GM21576 (cell line): ENCODE measurements at regions not wholly inside any gene's neighbourhood (a gene's known extent, or its start where the extent isn't known, plus 50 kb on each side); places are given as distances from the start of the nearest gene placed in this dataset.
"Not testable (repeated sequence)": the region's sequence is repeated elsewhere in the genome, so short reads cannot be mapped to it uniquely, and the experiment has no call there.

Experiments used
- ATAC-seq: cut with Tn5 transposase; IDR thresholded peaks from one replicate; pipeline ENCODE4 v1.9.1; 2021; ENCODE audit warnings: mild to moderate bottlenecking, moderate library complexity; ENCODE audit not compliant: unreplicated experiment

DNA sequence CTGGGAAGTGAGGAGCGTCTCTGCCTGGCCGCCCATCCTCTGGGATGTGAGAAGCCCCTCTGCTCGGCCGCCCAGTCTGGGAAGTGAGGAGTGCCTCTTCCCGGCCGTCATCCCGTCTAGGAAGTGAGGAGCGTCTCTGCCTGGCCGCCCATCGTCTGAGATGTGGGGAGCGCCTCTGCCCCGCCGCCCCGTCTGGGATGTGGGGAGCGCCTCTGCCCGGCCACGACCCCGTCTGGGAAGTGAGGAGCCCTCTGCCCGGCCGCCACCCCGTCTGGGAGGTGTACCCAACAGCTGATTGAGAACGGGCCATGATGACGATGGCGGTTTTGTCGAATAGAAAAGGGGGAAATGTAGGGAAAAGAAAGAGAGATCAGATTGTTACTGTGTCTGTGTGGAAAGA lies 173.9 kb upstream of the PRSS1 start:
- not testable (repeated sequence) for ATAC-seq

DNA sequence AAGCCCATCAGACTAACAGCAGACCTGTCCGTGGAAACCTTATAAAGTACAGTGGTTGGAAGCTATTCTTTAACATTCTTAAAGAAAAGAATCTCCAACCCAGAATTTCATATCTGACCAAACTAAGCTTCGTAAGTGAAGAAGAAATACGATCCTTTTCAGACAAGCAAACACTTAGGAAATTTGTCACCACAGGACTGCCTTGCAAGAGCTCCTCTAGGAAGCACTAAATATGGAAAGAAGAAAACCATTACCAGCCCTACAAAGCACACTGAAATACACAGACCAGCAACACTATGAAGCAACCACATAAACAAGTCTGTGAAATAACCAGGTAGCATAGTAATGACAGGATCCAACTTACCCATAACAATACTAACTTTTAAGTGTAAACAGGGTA lies 177.7 kb upstream of the PRSS1 start:
- no peak for ATAC-seq

DNA sequence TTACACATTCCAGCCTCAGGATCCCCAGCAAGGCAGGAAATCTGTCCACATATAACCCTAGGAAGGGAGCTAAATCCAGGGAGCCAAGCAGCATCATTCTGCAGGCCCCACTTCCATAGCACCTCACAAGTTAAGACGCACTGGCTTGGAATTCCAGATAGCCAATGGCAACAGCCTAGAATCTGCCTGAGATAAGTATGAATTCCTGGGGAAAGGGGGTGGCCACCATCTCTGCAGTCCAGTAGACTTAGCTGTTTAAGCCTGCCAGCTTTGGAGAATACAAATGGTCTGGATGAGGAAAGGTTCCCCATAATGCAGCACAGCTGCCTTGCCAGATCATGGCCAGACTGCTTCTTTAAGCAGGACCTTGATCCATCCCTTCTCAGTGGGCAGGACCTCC lies 179.4 kb upstream of the PRSS1 start:
- ATAC-seq: no peak

DNA sequence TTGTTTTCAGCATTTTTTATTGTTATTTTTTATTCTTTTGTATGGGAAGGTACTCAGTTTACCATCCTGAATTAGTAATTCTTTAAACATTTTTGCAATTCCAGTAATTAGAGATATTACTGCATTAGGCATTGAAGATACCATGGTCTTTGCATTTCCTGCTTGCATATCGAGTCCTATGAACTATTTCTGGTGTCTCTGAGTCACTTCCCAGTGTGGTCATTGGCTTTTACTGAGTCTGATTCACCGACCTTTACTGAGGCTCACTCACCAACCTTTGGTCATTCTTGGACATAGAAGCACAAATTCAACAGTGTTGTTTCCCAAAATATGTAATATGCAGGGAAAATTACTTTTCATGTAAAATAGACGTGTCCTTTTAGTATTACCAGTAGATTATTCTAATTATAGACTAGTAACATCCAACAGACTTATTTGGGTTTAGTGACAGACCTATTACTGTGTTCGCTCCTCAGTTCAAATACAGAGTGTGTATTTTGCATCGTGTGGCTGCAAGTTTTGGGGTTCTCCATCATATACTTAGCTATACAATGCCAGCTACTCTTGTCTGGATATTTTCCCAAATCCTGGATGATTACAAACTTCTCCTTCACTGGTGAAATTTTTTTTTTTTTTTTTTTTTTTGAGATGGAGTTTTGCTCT lies 180.7 kb upstream of the PRSS1 start:
- ATAC-seq: no peak

- no peak for ATAC-seq
Measured at GRCh38 chr7:142567201-142568075, 181.8 kb upstream of the PRSS1 start.

DNA sequence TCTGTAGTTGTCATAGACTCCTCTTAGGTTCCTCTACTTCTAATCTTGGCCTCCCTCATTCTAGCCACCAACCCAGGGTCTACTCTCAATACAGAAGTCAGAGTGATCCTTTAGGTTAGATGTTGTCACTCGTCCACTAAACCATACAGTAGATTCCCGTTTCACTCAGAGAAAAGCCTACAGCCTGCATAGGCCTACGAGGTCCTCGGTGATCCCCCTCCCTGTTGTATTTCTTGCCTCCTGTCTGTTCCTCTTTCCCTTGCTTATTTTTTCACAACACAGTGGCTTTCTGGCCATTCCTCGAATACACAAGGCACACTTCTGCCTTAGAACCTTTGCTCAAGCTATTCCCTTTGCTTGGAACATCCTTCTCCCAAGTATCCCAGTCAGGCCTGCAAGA lies 183.0 kb upstream of the PRSS1 start:
- ATAC-seq: no peak

DNA sequence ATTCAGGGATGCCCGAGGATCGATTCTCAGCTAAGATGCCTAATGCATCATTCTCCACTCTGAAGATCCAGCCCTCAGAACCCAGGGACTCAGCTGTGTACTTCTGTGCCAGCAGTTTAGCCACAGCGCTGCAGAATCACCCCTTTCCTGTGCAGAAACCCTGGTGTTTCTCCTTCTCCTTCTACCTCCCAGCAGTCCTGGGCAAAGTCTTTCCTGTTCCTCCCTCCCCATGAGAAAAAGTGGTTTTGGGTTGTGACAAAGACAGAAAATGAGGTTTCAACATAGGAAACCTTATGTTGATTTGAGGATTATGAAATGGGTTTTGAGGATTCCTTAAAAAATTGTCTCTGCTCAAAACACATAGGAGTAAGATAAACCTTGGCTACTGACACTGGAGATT lies 185.1 kb upstream of the PRSS1 start:
- not testable (repeated sequence) for ATAC-seq

DNA sequence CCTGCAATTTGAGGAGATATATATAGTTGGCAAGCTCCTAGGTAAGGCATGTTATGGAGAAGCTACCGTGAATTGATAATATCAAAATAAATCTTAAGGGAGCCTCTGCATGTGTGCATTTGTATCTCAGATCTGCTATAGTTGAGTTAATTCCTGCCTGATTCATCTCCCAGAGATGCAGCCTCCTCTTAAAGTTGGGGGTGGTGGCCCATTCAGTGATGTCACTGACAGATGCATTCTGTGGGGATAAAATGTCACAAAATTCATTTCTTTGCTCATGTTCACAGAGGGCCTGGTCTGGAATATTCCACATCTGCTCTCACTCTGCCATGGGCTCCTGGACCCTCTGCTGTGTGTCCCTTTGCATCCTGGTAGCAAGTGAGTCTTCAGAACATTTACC lies 185.8 kb upstream of the PRSS1 start:
- no peak for ATAC-seq

DNA sequence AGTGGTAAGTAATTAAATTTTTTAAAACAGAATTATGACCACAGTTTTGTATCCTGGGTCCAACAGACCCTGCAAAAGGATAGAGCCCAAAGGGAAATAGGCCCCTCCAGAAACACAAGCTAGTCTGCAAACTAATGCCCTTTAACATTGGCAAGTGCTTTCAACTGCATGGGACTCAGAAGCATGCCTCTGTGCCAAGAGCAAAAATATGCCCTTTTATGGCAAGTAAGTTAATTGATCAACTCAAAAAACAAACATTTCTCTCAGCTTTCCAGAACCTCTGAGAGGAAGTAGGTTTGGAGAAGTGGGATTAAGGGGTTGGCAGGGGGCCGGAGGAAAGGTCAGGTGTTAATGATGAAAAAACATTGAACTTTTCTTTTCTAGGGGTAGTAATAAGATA lies 186.6 kb upstream of the PRSS1 start:
- no peak for ATAC-seq

GRCh38 chr7:142561396-142561795 lies 187.9 kb upstream of the PRSS1 start:
- ATAC-seq: not testable (repeated sequence)

DNA sequence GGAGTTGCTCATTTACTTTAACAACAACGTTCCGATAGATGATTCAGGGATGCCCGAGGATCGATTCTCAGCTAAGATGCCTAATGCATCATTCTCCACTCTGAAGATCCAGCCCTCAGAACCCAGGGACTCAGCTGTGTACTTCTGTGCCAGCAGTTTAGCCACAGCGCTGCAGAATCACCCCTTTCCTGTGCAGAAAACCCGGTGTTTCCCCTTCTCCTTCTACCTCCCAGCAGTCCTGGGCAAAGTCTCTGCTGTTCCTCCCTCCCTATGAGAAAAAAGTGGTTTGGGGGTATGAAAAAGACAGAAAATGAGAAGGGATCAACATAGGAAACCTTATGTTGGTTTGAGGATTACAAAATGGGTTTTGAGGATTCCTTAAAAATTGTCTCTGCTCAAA lies 188.5 kb upstream of the PRSS1 start:
- ATAC-seq: not testable (repeated sequence)

DNA sequence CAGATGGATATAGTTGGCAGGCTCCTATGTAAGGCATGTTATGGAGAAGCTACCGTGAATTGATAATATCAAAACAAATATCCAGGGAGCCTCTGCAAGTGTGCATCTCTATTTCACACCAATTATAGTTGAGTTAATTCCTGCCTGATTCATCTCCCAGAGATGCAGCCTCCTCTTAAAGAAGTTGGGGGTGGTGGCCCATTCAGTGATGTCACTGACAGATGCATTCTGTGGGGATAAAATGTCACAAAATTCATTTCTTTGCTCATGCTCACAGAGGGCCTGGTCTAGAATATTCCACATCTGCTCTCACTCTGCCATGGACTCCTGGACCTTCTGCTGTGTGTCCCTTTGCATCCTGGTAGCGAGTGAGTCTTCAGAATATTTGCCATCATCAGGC lies 189.1 kb upstream of the PRSS1 start:
- no peak for ATAC-seq

- peak; percentile 95 for ATAC-seq
Measured at GRCh38 chr7:142557971-142558582, 191.2 kb upstream of the PRSS1 start.

DNA sequence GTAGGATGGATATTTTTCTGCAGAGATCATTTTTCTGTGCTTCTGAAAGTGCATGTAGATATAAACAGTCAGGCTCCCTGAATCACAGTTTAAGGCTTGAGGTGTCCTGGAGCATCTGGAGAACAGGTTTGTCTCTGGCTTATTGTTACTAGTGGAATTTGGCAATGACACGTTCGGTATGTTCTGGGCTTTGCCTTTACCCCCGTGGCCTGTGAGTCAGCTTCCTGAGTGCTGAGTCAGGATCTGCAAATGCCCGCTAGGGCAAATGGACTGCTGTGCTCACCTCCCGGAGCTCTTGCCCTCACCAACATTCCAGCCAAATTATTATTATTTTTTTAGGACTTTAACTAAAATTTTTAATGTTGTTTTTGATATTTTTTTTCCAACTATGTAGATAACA lies 192.5 kb upstream of the PRSS1 start:
- no peak for ATAC-seq

DNA sequence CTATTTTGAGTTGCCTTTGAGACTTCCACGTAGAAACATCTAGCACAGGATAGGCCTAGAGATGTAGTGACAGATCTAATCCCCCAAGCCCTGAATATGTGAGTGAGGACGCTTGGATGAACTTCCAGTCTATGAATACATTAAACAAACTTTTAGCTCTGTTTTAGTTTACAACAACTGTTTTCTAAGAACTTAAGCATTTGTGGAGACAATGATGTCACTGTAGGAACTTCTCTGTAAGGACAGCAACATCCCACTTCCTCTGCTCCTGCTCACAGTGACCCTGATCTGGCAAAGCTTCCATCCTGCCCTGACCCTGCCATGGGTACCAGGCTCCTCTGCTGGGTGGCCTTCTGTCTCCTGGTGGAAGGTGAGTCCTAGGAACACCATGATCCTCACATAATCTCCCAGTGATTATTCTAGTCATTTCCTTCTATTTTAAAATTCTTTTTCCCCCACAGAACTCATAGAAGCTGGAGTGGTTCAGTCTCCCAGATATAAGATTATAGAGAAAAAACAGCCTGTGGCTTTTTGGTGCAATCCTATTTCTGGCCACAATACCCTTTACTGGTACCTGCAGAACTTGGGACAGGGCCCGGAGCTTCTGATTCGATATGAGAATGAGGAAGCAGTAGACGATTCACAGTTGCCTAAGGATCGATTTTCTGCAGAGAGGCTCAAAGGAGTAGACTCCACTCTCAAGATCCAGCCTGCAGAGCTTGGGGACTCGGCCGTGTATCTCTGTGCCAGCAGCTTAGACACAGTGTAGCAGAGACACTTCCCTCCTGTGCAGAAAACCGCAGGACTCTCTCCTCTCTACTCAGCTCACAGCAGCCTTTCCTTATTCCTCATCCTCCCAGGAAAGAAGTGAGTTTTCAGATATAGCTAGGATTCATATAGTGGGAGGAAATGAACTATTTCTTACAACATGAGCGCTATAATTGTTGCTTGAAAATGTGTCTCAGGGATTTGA lies 194.4 kb upstream of the PRSS1 start:
- ATAC-seq: no peak

DNA sequence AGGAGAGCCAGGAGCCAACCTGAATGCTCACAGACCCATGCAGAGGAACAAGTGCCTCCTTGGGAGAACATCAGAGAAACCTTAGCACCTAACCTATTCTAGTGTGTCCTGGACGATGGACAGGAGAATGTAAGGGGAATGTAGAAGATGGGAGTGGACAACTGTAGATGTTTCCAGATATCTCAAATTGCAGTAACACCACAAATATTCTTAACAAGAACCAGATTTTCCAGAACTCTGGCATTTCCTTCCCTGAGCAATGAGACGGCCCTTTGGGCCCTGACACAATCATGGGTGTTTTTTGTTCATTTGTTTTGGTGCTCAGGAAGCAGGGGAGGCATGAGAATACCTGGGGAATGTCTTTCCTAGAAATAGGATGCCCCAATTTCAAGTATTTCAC lies 196.1 kb upstream of the PRSS1 start:
- no peak for ATAC-seq

DNA sequence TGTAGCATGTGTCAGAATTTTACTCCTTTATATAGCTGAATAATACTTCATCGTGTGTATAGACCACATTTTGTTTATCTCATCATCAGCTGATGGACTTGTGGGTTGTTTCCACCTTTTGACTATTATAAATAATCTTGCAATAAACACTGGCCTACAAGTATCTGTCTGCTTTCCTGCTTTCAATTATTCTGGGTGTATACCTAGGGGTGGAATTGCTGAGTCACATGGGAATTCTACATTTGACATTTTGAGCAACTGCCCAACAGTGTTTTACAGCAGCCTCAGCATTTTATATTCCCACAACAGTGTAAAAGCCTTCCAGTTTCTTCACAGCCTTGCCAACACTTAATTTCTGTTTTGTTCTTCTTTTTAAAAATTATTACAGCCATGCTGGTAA lies 200.3 kb upstream of the PRSS1 start:
- ATAC-seq: no peak

DNA sequence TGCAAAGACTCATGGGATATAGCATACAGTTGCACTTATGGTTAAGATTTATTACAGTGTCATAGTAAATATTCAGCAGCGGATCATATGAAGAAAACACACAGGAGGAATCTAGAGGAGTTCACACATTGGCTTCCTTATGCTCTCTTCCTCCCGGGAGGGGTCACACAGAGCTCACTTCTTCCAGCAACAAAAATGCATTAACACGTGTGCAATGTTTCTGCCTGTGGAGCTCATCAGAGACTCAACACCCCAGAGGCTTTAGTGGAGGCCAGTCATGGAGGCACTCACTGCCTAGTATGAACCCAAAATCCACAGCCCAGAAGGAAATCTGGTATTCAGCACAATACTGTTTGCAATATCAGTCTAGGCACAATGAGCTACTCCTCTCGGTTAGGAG lies 202.8 kb upstream of the PRSS1 start:
- ATAC-seq: no peak

DNA sequence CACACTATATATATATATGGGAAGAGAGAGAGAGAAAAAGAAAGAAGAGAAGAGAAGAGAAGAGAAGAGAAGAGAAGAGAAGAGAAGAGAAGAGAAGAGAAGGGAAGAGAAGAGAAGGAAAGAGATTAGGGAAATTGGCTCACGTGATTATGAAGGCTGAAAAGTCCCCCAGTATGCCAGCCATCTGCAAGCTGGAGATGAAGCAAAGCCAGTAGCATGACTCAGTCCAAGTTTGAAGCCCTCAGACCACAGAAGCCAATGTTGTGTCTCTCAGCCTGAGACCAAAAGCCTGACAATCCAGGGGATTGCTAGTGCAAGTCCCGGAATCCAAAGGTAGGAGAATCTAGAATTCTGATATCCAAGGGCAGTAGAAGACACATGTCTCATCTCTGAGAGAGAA lies 206.3 kb upstream of the PRSS1 start:
- ATAC-seq: no peak

DNA sequence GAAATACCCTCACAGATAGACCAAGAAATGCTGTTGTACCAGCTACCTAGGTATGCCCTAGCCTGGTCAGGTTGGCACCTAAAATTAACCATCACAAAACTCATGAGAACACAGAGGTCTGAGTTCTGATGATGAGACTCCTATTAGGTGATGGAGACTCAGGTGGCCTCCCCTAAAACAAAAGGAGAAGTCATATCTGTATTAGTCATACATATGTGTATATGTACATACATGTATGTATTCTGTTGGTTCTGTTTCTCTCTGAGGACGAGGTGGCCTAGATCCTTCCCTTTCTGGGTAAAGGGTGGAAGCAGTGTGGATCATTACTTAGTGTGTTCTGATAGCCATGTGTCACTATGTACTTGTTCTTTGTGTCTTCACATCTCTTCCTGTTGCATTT lies 207.2 kb upstream of the PRSS1 start:
- no peak for ATAC-seq

DNA sequence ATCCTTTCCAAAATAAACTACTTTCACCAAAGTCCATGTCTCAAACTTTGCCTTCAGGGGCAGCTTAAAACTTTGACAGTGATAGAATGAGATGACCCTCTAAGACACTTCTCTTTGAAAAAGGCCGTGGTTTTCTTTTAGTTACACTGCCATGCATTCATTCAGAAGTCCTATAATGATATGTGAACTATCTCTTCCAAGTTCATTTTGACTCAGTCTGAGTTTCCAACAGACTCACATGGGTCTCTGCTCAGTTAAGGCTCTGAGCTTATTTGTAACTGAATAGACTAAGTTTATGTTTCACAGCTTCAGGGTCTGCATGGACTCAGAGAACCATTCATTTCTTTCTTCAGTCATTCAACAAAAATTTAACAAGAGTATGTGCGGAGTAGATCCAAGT lies 208.9 kb upstream of the PRSS1 start:
- ATAC-seq: no peak
